Nephron progenitor cell (in vitro differentiated cells): ENCODE measurements at regions not wholly inside any gene's neighbourhood (a gene's known extent, or its start where the extent isn't known, plus 50 kb on each side); places are given as distances from the start of the nearest gene placed in this dataset.
"Not testable (repeated sequence)": the region's sequence is repeated elsewhere in the genome, so short reads cannot be mapped to it uniquely, and the experiment has no call there.

Experiments
- DNase-seq: peaks from one replicate; pipeline ENCODE4 v3.0.0; 2021
- H3K27ac Mint-ChIP-seq: 2 replicates; pipeline ENCODE4 v1.8.0; 2021; ENCODE audit warnings: mild to moderate bottlenecking, moderate library complexity, mixed read lengths
- H3K27me3 Mint-ChIP-seq: 2 replicates; pipeline ENCODE4 v1.8.0; 2021; ENCODE audit warnings: mild to moderate bottlenecking, low read depth, mixed read lengths; ENCODE audit not compliant: poor library complexity
- H3K36me3 Mint-ChIP-seq: 2 replicates; pipeline ENCODE4 v1.8.0; 2021; ENCODE audit warnings: low read depth, mixed read lengths
- H3K4me1 Mint-ChIP-seq: 2 replicates; pipeline ENCODE4 v1.8.0; 2021; ENCODE audit warnings: mixed read lengths
- H3K4me3 Mint-ChIP-seq: 2 replicates; pipeline ENCODE4 v1.8.0; 2021; ENCODE audit warnings: mild to moderate bottlenecking, moderate library complexity, mixed read lengths
- H3K9me3 Mint-ChIP-seq: 2 replicates; pipeline ENCODE4 v1.8.0; 2021; ENCODE audit warnings: mild to moderate bottlenecking, moderate library complexity, mixed read lengths
- TF ChIP-seq, protein P1 (sequence below): fragments of 200-600 bp; sonication (generic); IDR thresholded peaks from 2 replicates; pipeline ENCODE4 v1.5.0; 2021; ENCODE audit warnings: antibody characterized with exemption

DNA sequence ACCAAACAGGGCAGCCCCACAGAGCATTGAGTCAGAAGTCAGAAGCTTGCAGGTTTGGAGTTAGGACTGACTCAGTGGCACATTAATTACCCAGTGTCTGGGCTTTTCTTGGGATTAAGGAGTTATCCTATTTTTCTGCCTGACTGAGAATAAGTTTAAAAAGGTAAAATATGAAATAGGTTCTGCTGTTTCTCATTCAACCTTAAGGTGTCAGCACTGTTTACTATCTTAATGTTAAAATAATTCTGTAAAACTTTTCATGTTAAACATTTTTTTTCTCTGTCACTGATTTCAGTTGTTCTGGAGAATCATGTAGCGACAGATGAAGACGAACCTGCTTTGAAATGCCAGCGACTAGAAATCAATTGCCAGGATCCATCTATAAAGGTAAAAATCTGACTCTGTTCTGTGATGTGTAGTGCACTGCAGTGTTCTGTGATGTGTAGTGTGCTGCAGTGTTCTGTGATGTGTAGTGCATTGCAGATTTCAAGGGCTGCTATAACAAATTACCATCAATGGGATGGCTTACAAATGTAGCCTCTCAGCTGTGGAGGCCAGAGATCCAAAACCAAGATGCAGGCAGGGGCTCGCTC is 128.0 kb downstream of the LAT start:
- DNase-seq: no peak
- Mint-ChIP-seq H3K27ac (no peak overlapping the region), H3K9me3 (no peaks in the 10 kb centered on the region), H3K27me3 (peaks cover 59% of the 10 kb centered on the region), H3K36me3 (no peaks in the 10 kb centered on the region), H3K4me3 (no peak overlapping the region), H3K4me1 (peaks cover 22% of the 10 kb centered on the region)
- TF ChIP-seq, protein P1, sequence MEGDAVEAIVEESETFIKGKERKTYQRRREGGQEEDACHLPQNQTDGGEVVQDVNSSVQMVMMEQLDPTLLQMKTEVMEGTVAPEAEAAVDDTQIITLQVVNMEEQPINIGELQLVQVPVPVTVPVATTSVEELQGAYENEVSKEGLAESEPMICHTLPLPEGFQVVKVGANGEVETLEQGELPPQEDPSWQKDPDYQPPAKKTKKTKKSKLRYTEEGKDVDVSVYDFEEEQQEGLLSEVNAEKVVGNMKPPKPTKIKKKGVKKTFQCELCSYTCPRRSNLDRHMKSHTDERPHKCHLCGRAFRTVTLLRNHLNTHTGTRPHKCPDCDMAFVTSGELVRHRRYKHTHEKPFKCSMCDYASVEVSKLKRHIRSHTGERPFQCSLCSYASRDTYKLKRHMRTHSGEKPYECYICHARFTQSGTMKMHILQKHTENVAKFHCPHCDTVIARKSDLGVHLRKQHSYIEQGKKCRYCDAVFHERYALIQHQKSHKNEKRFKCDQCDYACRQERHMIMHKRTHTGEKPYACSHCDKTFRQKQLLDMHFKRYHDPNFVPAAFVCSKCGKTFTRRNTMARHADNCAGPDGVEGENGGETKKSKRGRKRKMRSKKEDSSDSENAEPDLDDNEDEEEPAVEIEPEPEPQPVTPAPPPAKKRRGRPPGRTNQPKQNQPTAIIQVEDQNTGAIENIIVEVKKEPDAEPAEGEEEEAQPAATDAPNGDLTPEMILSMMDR: no peak

GRCh38 chr16:29111901-29112680 is 127.2 kb downstream of the LAT start:
- DNase-seq: not testable (repeated sequence)

GRCh38 chr16:29111421-29111820 is 126.6 kb downstream of the LAT start:
- DNase-seq: no peak
- Mint-ChIP-seq H3K4me3 (no peak overlapping the region), H3K9me3 (no peaks in the 10 kb centered on the region), H3K4me1 (peaks cover 15% of the 10 kb centered on the region), H3K27ac (no peak overlapping the region), H3K27me3 (peaks cover 74% of the 10 kb centered on the region), H3K36me3 (no peaks in the 10 kb centered on the region)
- TF ChIP-seq, protein P1: no peak

More at GRCh38 chr16:29111901-29112680, 127.2 kb downstream of the LAT start:
- H3K4me3 Mint-ChIP-seq, H3K27ac Mint-ChIP-seq, H3K9me3 Mint-ChIP-seq, H3K36me3 Mint-ChIP-seq: not testable (repeated sequence)
- peaks cover 22% of the 10 kb centered on the region for H3K4me1 Mint-ChIP-seq
- peaks cover 67% of the 10 kb centered on the region for H3K27me3 Mint-ChIP-seq

DNA sequence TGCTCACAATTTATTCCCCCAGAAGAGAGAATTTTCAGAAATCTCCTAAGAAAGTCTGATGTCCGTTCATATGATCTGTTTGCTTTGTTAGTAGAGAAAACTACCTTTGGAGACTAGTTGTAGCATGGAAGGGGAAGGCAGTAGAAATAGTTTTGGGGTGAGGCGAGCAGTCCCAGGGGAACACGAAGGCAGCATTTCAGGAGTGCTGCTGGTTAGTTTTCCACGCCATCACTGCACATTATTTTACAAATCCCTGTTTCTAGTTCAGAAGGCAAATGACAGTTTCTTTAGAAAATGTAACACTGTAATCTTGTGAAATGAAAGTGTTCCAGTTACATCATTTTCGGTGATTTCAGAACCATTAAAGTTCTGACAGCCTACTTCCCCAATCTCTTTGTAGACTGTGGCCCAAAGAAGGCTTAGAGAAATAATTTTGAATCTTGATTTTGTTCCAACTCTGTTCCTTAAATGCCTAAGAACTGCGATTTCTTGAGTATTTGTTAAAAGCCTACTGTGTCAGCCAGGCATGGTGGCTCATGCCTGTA is 123.8 kb downstream of the LAT start:
- not testable (repeated sequence) for H3K4me1 Mint-ChIP-seq, H3K9me3 Mint-ChIP-seq, H3K36me3 Mint-ChIP-seq, H3K27ac Mint-ChIP-seq, H3K4me3 Mint-ChIP-seq, DNase-seq
- H3K27me3 Mint-ChIP-seq: peaks cover 78% of the 10 kb centered on the region

DNA sequence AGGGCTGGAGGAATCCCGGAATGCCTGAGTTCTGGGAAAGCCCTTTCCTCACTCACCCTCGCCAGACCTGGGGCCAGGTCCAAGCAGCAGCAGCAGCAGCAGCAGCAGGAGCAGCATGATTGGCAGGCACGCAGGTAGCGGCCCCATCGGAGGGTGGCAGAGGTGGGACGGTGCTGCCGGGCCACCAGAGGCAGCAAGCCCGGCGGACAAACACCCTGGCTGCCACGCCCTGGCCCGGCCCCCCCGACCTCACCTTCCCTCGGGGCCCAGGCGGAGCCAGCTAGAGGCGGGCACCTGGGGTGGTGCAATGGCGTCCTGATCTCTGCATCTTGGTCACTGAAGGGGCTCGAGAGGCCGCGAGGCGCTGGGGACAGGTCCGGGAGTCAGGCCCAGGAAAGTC is 122.4 kb downstream of the LAT start:
- Mint-ChIP-seq H3K4me1 (no peaks in the 10 kb centered on the region), H3K27ac (no peak overlapping the region), H3K36me3 (no peaks in the 10 kb centered on the region), H3K9me3 (no peaks in the 10 kb centered on the region), H3K27me3 (peaks cover 77% of the 10 kb centered on the region), H3K4me3 (peak overlapping the region; percentile 57)
- DNase-seq: no peak
- TF ChIP-seq, protein P1: no peak

DNA sequence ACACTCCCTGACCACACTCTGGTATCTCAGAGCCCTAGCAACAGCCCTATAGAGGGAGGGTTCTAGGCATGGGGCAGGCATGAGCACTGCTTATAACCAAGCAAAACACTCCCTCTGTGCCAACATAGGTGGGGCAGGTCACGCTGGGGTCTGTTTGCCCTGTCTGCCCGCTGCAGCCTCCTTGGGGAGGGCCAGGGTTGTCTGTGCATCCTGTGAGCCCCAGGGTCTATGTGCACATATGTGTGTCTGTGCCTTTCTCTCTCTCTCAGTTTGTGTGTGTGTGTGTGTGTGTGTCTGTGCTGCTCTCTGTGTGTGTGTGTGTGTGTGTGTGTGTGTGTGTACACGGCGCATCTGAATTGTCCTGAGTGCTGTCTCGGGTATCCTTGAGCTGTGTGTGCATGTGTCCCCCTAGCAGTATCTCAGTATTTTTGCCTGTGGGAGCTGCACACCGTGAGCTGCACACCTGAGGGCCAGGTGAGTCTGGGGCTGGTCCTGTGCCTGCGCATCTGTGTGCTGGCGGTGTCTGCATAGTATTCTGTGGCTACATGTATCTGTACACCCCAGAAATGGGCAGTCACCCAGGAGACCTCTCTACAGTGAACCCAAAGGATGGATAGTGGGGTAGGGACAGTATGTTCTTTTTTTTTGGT is 121.5 kb downstream of the LAT start:
- Mint-ChIP-seq H3K4me3 (peak overlapping the region; percentile 20), H3K27me3 (peaks cover 74% of the 10 kb centered on the region)
- H3K9me3 Mint-ChIP-seq, H3K27ac Mint-ChIP-seq, DNase-seq, H3K4me1 Mint-ChIP-seq, H3K36me3 Mint-ChIP-seq: not testable (repeated sequence)

GRCh38 chr16:29104600-29104999 is 119.7 kb downstream of the LAT start:
- peaks cover 57% of the 10 kb centered on the region for H3K27me3 Mint-ChIP-seq
- not testable (repeated sequence) for H3K9me3 Mint-ChIP-seq, H3K36me3 Mint-ChIP-seq, H3K4me3 Mint-ChIP-seq, DNase-seq, H3K27ac Mint-ChIP-seq, H3K4me1 Mint-ChIP-seq

- peaks cover 14% of the 10 kb centered on the region for H3K27me3 Mint-ChIP-seq
- DNase-seq, H3K4me1 Mint-ChIP-seq, H3K9me3 Mint-ChIP-seq, H3K27ac Mint-ChIP-seq, H3K4me3 Mint-ChIP-seq, H3K36me3 Mint-ChIP-seq: not testable (repeated sequence)
These were observed 113.1 kb downstream of the LAT start for GRCh38 chr16:29097965-29098364.
